K562 (cell line): ENCODE measurements at regions not wholly inside any gene's neighbourhood (a gene's known extent, or its start where the extent isn't known, plus 50 kb on each side); places are given as distances from the start of the nearest gene placed in this dataset.

Experiments used
- ATAC-seq: fragments of 200-7000 bp; cut with Tn5 transposase; 3 replicates; pipeline ENCODE4 v1.9.1; 2020; ENCODE audit warnings: moderate library complexity
- BruUV-seq: library from RNA; stranded (reverse); fragments of 400-500 nt; replicated peaks from 2 replicates; lab custom pipeline; 2021; lab: Mats Ljungman, UMichigan
- CTCF ChIA-PET: fragments of 300-600 bp; formaldehyde crosslinking; extraction: SDS; loops from one replicate; lab custom pipeline; 2021; ENCODE audit warnings: low intra/inter-chr PET ratio; lab: Yijun Ruan, JAX
- POLR2A ChIA-PET: fragments of 300-600, 350-650 bp; sonication (Branson Sonifier 250); formaldehyde crosslinking; extraction: SDS; loops from one replicate; lab custom pipeline; 2021; ENCODE audit warnings: antibody characterized with exemption, inconsistent platforms; lab: Yijun Ruan, JAX
- DNase-seq, 4 experiments: peaks; one replicate each; pipeline versions ENCODE4 v3.0.0 to v3.0.0-alpha.2; 2011 to 2018; ENCODE audit warnings: low spot score in 3 of 4, mixed read lengths in 3 of 4; ENCODE audit errors: extremely low read depth in 1 of 4
- FAIRE-seq: peaks from 2 replicates; lab custom pipeline; 2011; peaks lifted over from hg19 to GRCh38; lab: Jason Lieb, UNC
- H2AFZ ChIP-seq: 2 replicates; pipeline ENCODE4 v1.6.0; 2011; ENCODE audit warnings: low read depth, low read length, control low read depth, inconsistent platforms
- H3K27ac ChIP-seq: fragments of 200-600 bp; 3 replicates; pipeline ENCODE4 v1.8.0; 2011; ENCODE audit warnings: low read depth, mild to moderate bottlenecking, control low read depth, inconsistent platforms, low read length, moderate library complexity, mixed read lengths; ENCODE audit errors: extremely low read depth
- H3K27me3 ChIP-seq, 2 experiments: fragments of 300-600 bp in 1 of 2; 2 replicates in 1 of 2; 3 replicates in 1 of 2; pipeline versions ENCODE4 v1.6.0 to v1.8.0; 2011; ENCODE audit warnings: inconsistent platforms in 2 of 2, low read length in 2 of 2, mild to moderate bottlenecking in 1 of 2, mixed read lengths in 1 of 2, moderate library complexity in 1 of 2; ENCODE audit not compliant: control insufficient read depth in 2 of 2, insufficient read depth in 2 of 2
- H3K36me3 ChIP-seq: fragments of 300-600 bp; 3 replicates; pipeline ENCODE4 v1.8.0; 2011; ENCODE audit warnings: mild to moderate bottlenecking, low read length, inconsistent platforms; ENCODE audit not compliant: control insufficient read depth, insufficient read depth
- H3K4me1 ChIP-seq, 2 experiments: fragments of 200-600 bp in 1 of 2; replicated peaks in 1 of 2; 2 replicates in 1 of 2; 3 replicates in 1 of 2; pipeline versions ENCODE4 v1.5.1 to v1.8.0; 2011; ENCODE audit warnings: inconsistent platforms in 2 of 2, low read length in 2 of 2, mild to moderate bottlenecking in 1 of 2, mixed read lengths in 1 of 2, moderate library complexity in 1 of 2; ENCODE audit not compliant: control insufficient read depth in 2 of 2, insufficient read depth in 2 of 2
- H3K4me2 ChIP-seq: 2 replicates; pipeline ENCODE4 v1.6.1; 2011; ENCODE audit warnings: low read length, control low read depth, inconsistent platforms, mixed read lengths; ENCODE audit not compliant: insufficient read depth
- H3K4me3 ChIP-seq: fragments of 200-600 bp; sonication (generic), shearing (Covaris generic); 2 replicates; pipeline ENCODE4 v1.5.1; 2016; ENCODE audit warnings: control low read depth, inconsistent platforms
- H3K79me2 ChIP-seq: fragments of 200-600 bp; 3 replicates; pipeline ENCODE4 v1.8.0; 2011; ENCODE audit warnings: low read length, inconsistent platforms; ENCODE audit not compliant: control insufficient read depth, insufficient read depth
- H3K9ac ChIP-seq, 2 experiments: 2 replicates each; pipeline versions ENCODE4 v1.6.0 to v1.6.1; 2011; ENCODE audit warnings: low read depth in 2 of 2, low read length in 2 of 2, control low read depth in 1 of 2, inconsistent platforms in 1 of 2, mild to moderate bottlenecking in 1 of 2, mixed read lengths in 1 of 2; ENCODE audit not compliant: insufficient read depth in 1 of 2
- H3K9me1 ChIP-seq: one replicate; pipeline ENCODE4 v1.6.0; 2011; ENCODE audit warnings: inconsistent platforms, mild to moderate bottlenecking, low read length, moderate library complexity; ENCODE audit not compliant: control insufficient read depth, insufficient read depth
- H3K9me3 ChIP-seq: replicated peaks from 2 replicates; pipeline ENCODE4 v1.5.1; 2011; ENCODE audit warnings: low read depth, low read length, inconsistent platforms; ENCODE audit not compliant: control insufficient read depth, insufficient read depth
- H4K20me1 ChIP-seq: replicated peaks from 2 replicates; pipeline ENCODE4 v1.6.1; 2011; ENCODE audit warnings: low read length, inconsistent platforms, mixed read lengths; ENCODE audit not compliant: control insufficient read depth, insufficient read depth
- CBX8 ChIP-seq: fragments of 200-600 bp; sonication (generic); IDR thresholded peaks from 2 replicates; pipeline ENCODE4 v1.6.1; 2012; ENCODE audit warnings: borderline replicate concordance, mixed run types, low read depth, mild to moderate bottlenecking, moderate library complexity, mixed read lengths, low read length, control low read depth, inconsistent platforms; ENCODE audit not compliant: poor library complexity, severe bottlenecking; ENCODE audit errors: extremely low read depth
- ETV5 ChIP-seq: sonication (generic); formaldehyde crosslinking; IDR thresholded peaks from 2 replicates; pipeline ENCODE4 v1.4.0; 2020; ENCODE audit warnings: low read depth, mild to moderate bottlenecking, missing genetic modification reagents
- LARP7 ChIP-seq: fragments of 450-650 bp; IDR thresholded peaks from 2 replicates; pipeline ENCODE4 v1.6.1; 2016
- MCM3 ChIP-seq: fragments of 450-650 bp; IDR thresholded peaks from 2 replicates; pipeline ENCODE4 v1.6.1; 2016
- RAD21 ChIP-seq, 2 experiments: fragments of 250-450 bp in 1 of 2; fragments of 450-650 bp in 1 of 2; sonication (Bioruptor Pico) in 1 of 2; formaldehyde crosslinking in 1 of 2; IDR thresholded peaks in 1 of 2; conservative IDR thresholded peaks in 1 of 2; 2 replicates each; pipeline versions ENCODE4 v1.4.0 to v1.8.0; 2020 to 2022; ENCODE audit warnings: mild to moderate bottlenecking in 2 of 2, moderate library complexity in 1 of 2
- SAFB ChIP-seq: fragments of 200-400 bp; formaldehyde crosslinking; IDR thresholded peaks from 2 replicates; pipeline ENCODE4 v1.6.1; 2017; ENCODE audit warnings: low read depth, low read length, borderline replicate concordance
- TAF9B ChIP-seq: fragments of 450-650 bp; IDR thresholded peaks from 2 replicates; pipeline ENCODE4 v1.6.1; 2018; ENCODE audit warnings: mild to moderate bottlenecking; ENCODE audit not compliant: partially characterized antibody
- YY1 ChIP-seq, 3 experiments: IDR thresholded peaks; 2 replicates each; pipeline ENCODE4 v1.6.1; 2011; ENCODE audit warnings: low read length in 2 of 3, mild to moderate bottlenecking in 2 of 3, moderate library complexity in 2 of 3, borderline replicate concordance in 1 of 3, control low read depth in 1 of 3, low read depth in 1 of 3; ENCODE audit not compliant: insufficient read depth in 3 of 3, insufficient replicate concordance in 2 of 3, control insufficient read depth in 1 of 3, insufficient read length in 1 of 3; ENCODE audit errors: extremely low read depth in 1 of 3
- ZKSCAN8 ChIP-seq: fragments of 200-800 bp; sonication (Bioruptor generic); IDR thresholded peaks from 2 replicates; pipeline ENCODE4 v1.6.1; 2016; ENCODE audit warnings: missing genetic modification characterization, missing compliant biosample characterization
- ZNF232 ChIP-seq: sonication (generic); formaldehyde crosslinking; IDR thresholded peaks from 2 replicates; pipeline ENCODE4 v1.8.0; 2022; ENCODE audit warnings: mild to moderate bottlenecking, missing genetic modification reagents
- WGBS: fragments of 100-300 bp; shearing (Covaris generic); methylation state at CpG from one replicate; pipeline ENCODE4 v1.1.6; 2016; ENCODE audit warnings: low coverage, mixed read lengths; ENCODE audit not compliant: insufficient coverage; ENCODE audit errors: missing lambda C conversion rate; 5-methylcytosine and 5-hydroxymethylcytosine counted together
- in situ Hi-C: fragments of 300-500 bp; cut with MboI; formaldehyde crosslinking; loops from 4 replicates; pipeline ENCODE4 v1.15.0; 2018; ENCODE audit warnings: inconsistent platforms, mixed read lengths
- intact Hi-C: fragments of 100-400 bp; cut with micrococcal nuclease; formaldehyde crosslinking; loops from 2 replicates; pipeline ENCODE4 v1.14.2; 2022
- TF ChIP-seq, protein P1 (sequence below), 2 experiments: fragments of 450-650 bp in 1 of 2; IDR thresholded peaks; 2 replicates each; pipeline ENCODE4 v1.6.1; 2011 to 2017; ENCODE audit warnings: low read depth in 2 of 2, antibody characterized with exemption in 1 of 2, borderline replicate concordance in 1 of 2, low read length in 1 of 2, mild to moderate bottlenecking in 1 of 2, mixed read lengths in 1 of 2; ENCODE audit not compliant: control insufficient read depth in 1 of 2
- TF ChIP-seq, protein P2 (sequence below): sonication (generic); formaldehyde crosslinking; IDR thresholded peaks from 2 replicates; pipeline ENCODE4 v1.8.0; 2022; ENCODE audit warnings: mild to moderate bottlenecking, missing genetic modification reagents
- TF ChIP-seq, protein P3 (sequence below): fragments of 450-650 bp; IDR thresholded peaks from 2 replicates; pipeline ENCODE4 v1.6.1; 2016; ENCODE audit warnings: low read depth, mild to moderate bottlenecking, moderate library complexity

DNA sequence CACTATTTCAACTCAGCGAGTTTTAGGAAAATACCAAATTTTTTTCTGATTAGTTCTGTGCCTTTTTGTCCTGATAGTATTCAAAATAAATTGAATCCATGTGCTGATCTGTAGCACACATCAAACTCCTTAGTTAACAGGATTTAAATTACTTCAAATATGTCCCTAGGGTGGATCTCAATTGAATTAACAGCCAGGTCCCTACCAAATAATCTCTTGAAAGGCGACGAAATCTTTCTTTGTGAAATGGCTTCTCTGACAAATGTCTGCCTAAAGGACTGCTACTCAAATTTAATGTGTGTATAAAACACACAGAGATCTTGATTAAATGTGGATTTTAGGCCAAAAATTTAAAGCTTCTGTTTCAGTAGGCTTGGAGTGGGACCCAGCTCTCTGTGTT is 989.6 kb upstream of the KCND2 start (continued):
- TF ChIP-seq LARP7 = no peak
- TF ChIP-seq ZNF232 (CRISPR knock-in tag) = no peak
- TF ChIP-seq, protein P1, sequence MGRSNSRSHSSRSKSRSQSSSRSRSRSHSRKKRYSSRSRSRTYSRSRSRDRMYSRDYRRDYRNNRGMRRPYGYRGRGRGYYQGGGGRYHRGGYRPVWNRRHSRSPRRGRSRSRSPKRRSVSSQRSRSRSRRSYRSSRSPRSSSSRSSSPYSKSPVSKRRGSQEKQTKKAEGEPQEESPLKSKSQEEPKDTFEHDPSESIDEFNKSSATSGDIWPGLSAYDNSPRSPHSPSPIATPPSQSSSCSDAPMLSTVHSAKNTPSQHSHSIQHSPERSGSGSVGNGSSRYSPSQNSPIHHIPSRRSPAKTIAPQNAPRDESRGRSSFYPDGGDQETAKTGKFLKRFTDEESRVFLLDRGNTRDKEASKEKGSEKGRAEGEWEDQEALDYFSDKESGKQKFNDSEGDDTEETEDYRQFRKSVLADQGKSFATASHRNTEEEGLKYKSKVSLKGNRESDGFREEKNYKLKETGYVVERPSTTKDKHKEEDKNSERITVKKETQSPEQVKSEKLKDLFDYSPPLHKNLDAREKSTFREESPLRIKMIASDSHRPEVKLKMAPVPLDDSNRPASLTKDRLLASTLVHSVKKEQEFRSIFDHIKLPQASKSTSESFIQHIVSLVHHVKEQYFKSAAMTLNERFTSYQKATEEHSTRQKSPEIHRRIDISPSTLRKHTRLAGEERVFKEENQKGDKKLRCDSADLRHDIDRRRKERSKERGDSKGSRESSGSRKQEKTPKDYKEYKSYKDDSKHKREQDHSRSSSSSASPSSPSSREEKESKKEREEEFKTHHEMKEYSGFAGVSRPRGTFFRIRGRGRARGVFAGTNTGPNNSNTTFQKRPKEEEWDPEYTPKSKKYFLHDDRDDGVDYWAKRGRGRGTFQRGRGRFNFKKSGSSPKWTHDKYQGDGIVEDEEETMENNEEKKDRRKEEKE (IDR thresholded peaks at IDR 0.05; ENCODE audit: borderline replicate concordance in 1 of 2, control insufficient read depth in 1 of 2, low read depth in 2 of 2, low read length in 1 of 2) = no peak
- TF ChIP-seq RAD21 (CRISPR knock-in tag; conservative IDR thresholded peaks at IDR 0.05 in 1 of 2, IDR thresholded peaks at IDR 0.05 in 1 of 2) = no peak

DNA sequence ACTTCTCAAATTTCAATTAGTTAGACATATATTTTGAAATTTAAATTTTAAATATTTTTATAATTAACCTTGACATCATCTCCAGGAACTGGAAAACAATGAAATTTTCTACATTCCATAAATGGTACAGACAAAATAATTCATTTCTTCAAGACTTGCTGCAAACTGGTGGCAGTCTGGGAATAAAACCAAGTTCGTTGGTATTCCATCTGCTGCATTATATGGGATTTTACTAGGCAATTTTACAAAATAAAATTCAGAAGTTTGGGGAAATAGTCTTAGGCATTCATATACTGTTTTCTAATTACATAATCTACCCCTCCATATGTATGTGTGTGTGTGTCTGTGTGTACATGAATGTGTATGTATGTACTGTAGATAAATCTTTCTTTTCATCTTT is 984.6 kb upstream of the KCND2 start:
- 0% methylated on average over 1 of the region's 1 CpG for WGBS
- POLR2A ChIA-PET = no interaction called here
- Histone ChIP-seq H3K4me3 (no peak overlapping the region), H4K20me1 (no peaks in the 10 kb centered on the region), H3K9ac (no peak overlapping the region), H3K9me3 (no peaks in the 10 kb centered on the region), H3K27me3 (no peaks in the 10 kb centered on the region), H3K27ac (no peak overlapping the region), H3K36me3 (no peaks in the 10 kb centered on the region), H3K4me1 (no peaks in the 10 kb centered on the region), H3K9me1 (no peaks in the 10 kb centered on the region), H3K79me2 (no peaks in the 10 kb centered on the region), H3K4me2 (no peak overlapping the region), H2AFZ (no peak overlapping the region)
- FAIRE-seq = no peak
- intact Hi-C loops (no loop called here), in situ Hi-C loops (no loop called here)
- DNase-seq = no peak
- ATAC-seq = no peak
- BruUV-seq = no TSS peak
- CTCF ChIA-PET = no interaction called here
- TF ChIP-seq TAF9B (no peak), ETV5 (CRISPR knock-in tag) (no peak), CBX8 (no peak), YY1 (IDR thresholded peaks at IDR 0.05; ENCODE audit: borderline replicate concordance in 1 of 3, control insufficient read depth in 1 of 3, extremely low read depth in 1 of 3, insufficient read depth in 3 of 3, insufficient read length in 1 of 3, insufficient replicate concordance in 2 of 3, low read depth in 1 of 3, low read length in 2 of 3) (no peak), ZKSCAN8 (CRISPR knock-in tag) (no peak), SAFB (no peak), MCM3 (no peak)
- TF ChIP-seq, protein P2, sequence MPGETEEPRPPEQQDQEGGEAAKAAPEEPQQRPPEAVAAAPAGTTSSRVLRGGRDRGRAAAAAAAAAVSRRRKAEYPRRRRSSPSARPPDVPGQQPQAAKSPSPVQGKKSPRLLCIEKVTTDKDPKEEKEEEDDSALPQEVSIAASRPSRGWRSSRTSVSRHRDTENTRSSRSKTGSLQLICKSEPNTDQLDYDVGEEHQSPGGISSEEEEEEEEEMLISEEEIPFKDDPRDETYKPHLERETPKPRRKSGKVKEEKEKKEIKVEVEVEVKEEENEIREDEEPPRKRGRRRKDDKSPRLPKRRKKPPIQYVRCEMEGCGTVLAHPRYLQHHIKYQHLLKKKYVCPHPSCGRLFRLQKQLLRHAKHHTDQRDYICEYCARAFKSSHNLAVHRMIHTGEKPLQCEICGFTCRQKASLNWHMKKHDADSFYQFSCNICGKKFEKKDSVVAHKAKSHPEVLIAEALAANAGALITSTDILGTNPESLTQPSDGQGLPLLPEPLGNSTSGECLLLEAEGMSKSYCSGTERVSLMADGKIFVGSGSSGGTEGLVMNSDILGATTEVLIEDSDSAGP (CRISPR knock-in tag) = no peak
- TF ChIP-seq, protein P3, sequence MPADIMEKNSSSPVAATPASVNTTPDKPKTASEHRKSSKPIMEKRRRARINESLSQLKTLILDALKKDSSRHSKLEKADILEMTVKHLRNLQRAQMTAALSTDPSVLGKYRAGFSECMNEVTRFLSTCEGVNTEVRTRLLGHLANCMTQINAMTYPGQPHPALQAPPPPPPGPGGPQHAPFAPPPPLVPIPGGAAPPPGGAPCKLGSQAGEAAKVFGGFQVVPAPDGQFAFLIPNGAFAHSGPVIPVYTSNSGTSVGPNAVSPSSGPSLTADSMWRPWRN = no peak
